GM18519 (cell line): ENCODE measurements at regions not wholly inside any gene's neighbourhood (a gene's known extent, or its start where the extent isn't known, plus 50 kb on each side); places are given as distances from the start of the nearest gene placed in this dataset.
A peak's percentile ranks its signal among the peaks of the same experiment; 100 is the strongest.
"Not testable (repeated sequence)": the region's sequence is repeated elsewhere in the genome, so short reads cannot be mapped to it uniquely, and the experiment has no call there.

Experiments
- ATAC-seq: cut with Tn5 transposase; IDR thresholded peaks from one replicate; pipeline ENCODE4 v1.9.1; 2021; ENCODE audit warnings: mild to moderate bottlenecking, moderate library complexity; ENCODE audit not compliant: unreplicated experiment, low FRiP score

DNA sequence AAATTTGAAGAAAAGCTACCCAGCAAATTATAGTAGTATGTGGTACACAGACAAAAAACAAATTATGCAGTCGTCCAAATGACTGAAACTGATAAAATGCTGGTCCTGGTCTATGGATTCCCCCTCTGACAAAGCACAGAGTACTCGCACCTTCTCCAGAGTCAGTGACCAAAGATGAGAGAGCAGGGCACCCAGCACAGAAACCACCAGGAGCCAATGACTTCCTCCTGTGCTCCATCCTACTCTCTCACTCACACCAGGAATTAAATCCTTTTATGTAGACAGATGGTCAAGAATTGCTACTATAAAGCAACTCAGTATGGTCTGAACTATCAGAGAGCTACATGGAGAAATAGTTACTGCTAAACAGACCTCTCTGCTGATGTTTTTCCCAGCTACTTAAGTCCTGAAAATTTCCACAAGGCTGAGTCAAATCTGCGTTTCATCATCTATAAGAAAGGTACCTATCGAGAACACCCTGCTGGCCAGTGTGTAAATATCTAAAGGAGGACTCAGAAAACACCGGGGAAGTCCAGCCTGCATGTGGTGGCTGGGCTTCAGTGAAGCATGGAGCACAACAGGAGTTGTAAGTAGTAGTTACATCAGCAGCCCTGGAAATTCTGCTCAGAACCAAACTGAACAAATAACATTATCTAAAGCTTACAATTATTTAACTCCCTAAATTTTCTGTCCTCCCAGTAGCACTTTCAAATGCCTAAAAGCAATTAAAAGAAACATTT, 84.5 kb upstream of the FBXO28 start:
- peak; percentile 86 for ATAC-seq

- not testable (repeated sequence) for ATAC-seq
Measured at GRCh38 chr1:224028802-224029201, 85.1 kb upstream of the FBXO28 start.

DNA sequence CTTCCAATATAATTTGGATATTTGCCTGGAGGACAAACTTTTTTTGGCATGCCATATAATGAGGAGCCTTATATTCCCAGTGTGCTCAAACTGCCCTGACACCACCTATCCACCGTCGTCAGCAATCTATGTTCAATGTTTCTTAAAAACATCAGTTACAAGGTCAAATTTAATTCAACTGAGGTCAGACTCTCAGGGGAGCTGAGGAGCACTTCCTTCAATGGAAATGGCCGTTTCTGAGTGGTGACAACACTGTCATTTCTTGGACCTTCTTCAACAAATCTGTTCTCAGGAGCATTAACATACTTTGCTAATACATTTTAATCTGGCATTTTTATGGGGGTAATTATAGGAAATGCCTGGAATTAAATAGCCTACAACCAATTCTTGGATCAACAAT, 90.8 kb upstream of the FBXO28 start:
- ATAC-seq: not testable (repeated sequence)

GRCh38 chr1:224022249-224022970, 91.5 kb upstream of the FBXO28 start:
- not testable (repeated sequence) for ATAC-seq

DNA sequence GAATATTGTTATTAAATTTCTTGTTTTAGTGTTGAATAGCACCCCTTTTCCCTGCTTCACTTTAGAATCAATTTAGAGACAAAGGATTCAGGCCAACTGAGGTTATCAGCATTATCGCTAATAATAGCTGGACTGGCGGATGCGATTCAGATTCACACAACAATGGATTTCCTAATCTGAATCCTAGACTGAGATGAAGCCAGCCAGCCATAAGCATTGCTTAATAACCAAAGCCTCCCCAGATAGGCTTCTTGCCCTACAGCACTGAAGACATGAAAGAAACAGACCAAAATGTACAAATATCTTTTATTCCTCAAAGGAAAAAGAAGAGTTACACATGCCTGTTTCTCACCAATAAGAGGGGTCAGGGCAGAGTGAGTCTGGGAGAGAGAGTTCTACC, 94.0 kb upstream of the FBXO28 start:
- not testable (repeated sequence) for ATAC-seq

GRCh38 chr1:224015782-224016181, 98.1 kb upstream of the FBXO28 start:
- ATAC-seq: not testable (repeated sequence)

DNA sequence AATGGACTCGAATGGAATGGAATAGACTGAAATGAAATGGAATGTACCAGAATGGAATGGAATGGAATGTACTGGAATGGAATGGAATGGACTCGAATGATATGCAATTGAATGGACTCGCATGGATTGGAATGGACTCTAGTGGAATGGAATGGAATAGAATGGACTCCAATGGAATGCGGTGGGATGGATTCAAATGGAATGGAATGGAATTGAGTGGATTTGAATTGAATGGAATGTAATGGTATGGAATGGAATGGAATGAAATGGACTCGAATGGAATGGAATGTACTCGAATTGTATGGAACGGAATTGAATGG, 99.6 kb upstream of the FBXO28 start:
- ATAC-seq: no peak

- not testable (repeated sequence) for ATAC-seq
Measured at GRCh38 chr1:224013626-224014329, 100.1 kb upstream of the FBXO28 start.

GRCh38 chr1:224012807-224013434, 101.0 kb upstream of the FBXO28 start:
- not testable (repeated sequence) for ATAC-seq

- ATAC-seq: not testable (repeated sequence)
Measured at GRCh38 chr1:224012162-224012561, 101.7 kb upstream of the FBXO28 start.

- ATAC-seq: not testable (repeated sequence)
Measured at GRCh38 chr1:224011751-224012150, 102.2 kb upstream of the FBXO28 start.

GRCh38 chr1:224011153-224011552, 102.8 kb upstream of the FBXO28 start:
- ATAC-seq: not testable (repeated sequence)

GRCh38 chr1:224005973-224006372, 107.9 kb upstream of the FBXO28 start:
- not testable (repeated sequence) for ATAC-seq

GRCh38 chr1:224004552-224005315, 109.2 kb upstream of the FBXO28 start:
- ATAC-seq: not testable (repeated sequence)

DNA sequence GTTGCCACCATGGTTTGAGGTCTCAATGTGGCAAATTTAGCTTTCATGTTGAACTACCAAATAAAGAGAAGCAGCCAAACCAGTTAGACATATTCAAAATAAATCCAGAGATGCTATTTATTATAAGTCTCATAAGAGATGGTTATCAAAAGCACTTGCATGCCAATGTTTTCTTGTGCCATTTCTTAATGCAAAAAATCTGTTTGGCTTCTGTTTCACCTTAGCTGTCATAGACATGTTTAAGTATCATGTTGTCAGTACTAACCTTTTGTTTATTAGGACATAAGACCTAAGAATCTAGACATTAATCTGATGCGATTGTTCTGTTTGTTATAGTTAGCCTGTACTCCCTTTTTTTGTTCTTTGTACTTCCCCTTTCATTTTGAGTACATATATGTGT, 110.0 kb upstream of the FBXO28 start:
- not testable (repeated sequence) for ATAC-seq

DNA sequence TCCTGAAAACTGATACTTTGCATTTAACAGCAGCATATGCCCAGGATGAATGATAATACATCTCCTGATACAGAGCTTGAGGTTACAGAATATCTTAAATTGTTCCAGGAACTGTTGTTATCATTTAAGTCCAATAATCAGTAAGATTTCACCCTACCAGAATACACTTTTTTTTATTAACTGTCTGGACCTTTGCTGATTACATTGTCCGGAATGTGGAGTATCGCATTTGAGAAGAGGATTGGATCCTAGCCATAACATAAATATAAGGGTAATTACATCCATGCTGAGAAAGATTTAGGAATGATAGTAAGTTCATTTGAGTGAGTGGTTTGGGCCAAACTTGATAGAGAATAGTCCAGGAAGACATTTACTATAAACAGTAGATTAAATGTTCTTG, 112.2 kb upstream of the FBXO28 start:
- not testable (repeated sequence) for ATAC-seq

GRCh38 chr1:223999761-224000160, 114.2 kb upstream of the FBXO28 start:
- ATAC-seq: not testable (repeated sequence)

DNA sequence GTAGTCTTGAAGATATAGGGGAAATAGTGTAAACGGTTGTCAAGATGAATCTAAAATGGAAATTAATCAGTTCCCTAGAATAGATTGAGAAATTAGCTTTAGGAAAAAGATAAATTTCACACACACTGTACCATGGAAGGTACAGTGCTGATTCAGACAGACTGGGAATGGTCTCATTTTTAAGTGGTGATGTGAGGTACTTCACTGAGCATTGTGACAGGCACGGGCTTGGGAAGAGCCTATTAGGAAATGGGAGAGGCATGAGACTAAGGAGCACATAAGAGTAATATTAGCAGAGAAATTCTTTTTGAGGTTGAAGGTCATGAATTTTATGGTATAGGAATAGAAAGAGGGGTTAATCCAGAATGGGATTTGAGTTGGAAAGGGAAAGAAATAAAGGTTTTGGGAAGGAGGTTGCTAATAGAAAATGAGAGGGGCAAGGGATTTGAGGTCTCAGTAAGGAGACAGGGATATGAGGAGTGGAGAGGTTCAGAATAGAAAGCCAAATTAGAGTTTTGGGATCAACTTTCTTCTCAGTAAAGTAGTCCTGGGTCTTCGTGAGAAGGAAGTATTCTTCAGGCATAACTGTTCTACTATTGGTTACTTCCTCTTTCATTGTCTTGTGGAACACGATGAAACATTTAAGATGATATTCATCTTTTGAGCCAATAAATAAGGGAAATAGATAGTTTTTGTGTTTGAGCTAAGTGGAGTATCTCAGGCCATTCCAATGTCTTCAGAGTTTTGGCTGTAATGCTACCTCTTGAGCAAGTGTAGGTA, 115.0 kb upstream of the FBXO28 start:
- ATAC-seq: not testable (repeated sequence)

DNA sequence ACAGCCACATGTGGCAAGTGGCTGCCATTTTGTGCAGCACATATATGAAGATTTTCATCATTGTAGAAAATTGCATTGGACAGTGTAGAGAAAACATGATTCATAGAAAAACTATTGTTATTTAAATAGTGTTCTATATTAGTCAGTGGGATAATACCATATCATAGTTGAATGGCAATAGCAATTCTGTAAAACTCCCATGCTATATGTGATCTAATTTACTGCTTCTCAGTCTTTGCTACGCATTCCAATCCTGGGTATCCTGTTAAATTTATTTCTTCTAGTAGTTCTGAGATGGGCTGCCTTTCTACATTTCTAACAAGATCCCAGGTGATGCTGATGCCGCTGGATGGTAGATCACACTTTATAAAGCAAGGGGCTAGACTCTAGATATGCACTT, 117.5 kb upstream of the FBXO28 start:
- not testable (repeated sequence) for ATAC-seq
